Glomerular visceral epithelial cell (primary cell): ENCODE measurements at regions not wholly inside any gene's neighbourhood (a gene's known extent, or its start where the extent isn't known, plus 50 kb on each side); places are given as distances from the start of the nearest gene placed in this dataset.
A peak's percentile ranks its signal among the peaks of the same experiment; 100 is the strongest.

Source experiments
- DNase-seq: peaks from one replicate; pipeline ENCODE4 v3.0.0-alpha.2; 2016; ENCODE audit errors: extremely low spot score

DNA sequence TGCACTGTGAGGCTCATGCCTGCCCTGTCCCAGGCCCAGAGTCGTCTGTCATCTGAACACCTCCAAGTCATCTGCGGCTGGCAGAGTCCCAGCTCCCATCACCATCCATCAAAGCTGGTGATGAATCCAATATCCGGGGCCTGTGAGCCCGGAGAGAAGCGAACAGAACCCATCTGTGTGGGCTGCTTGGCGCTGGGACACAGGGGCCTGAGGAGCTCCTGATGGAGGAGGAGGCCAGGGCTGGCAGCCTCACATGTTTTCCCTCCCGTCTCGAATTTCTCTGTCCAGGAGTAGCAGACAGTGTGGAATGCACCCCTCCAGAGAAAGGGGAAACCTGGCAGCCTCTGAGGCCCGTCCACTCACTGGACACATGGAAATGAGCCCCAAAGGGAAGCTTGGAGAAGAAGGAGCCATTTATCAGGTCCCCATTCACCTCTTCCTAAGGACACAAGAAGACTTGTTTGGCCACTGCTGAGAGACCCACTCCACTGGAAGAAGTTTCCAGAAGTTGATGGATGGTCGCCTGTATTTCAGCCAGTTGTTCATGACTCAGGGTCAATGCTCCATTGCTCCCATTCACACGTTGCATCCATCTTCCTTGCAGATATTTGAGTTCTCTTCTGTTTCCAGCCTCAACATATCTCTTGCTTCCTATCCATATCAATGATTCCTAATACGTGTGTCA, 307.5 kb upstream of the SULF2 start:
- no peak for DNase-seq

DNA sequence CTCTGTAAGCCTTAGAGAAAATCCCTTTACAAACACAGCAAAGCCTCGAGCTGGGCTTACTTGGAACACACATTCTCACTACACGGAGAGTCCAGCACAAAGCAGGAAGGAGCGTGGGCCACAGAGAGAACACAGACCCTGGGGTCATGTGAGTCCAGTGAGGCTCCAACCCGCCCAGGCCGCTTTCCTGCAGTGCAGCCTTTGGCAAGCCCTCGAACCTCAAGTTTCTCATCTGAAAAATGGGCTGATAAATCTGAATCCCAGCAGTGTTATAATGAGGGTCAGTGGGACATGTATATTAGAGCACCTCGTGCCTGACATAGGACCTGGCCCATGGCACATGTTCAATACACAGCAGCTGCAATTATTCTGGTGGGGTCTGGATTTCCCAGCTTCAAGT, 305.5 kb upstream of the SULF2 start:
- DNase-seq: no peak

DNA sequence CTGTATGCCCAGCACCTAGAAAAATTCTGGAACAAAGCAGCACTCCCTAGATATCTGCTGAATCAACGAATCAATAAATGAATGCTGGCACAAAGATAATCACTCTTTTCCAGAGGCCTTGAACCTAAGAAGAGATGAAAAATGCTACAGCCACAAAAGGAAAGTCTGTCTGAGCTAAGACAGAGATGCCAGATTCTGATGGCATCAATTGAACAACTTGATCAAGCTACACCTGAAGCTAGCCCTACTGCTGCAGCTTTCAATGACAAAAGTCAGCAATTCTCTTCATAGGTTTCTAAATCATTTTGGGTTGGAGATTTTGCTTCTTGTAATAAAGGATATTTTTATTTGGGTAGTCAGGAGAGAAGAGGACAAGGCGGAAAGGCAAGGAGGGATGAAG, 305.0 kb upstream of the SULF2 start:
- DNase-seq: no peak

DNA sequence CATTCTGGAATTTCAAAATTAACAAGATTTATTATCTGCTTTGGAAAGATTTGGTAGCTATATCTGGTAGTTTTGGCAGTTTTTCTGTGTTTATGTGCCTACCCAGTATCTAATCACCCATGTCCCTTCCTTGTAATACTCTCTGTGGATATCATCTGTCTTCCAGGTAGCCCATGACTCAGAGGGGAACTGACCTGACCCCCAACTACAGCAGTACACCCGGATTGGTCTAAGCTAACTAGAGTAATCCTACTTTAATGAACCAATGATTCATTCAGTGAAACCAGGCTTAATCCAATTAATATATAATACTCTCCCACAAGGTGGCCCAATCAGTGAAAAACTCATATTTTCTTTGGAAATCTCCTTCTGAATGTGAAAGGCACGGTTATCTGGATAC, 295.3 kb upstream of the SULF2 start:
- DNase-seq: no peak

DNA sequence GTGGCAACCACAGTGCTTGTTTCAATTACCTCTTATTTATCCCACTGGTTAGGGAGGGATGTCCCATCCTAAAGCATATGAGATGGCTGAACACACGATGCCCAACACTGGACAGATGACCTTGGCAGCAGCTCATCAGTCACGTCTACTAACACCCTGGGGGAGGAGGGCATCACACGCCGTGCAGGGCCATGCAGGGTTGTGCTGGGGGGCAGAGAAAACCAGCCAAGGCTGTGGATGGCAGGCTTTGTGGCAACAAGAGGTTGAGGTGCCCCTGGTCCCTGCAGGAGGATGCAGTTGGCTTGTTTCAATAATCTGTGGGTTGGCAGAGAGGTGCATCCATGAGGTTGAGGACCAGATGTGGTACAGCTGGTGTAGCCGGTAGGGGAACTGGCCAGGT, 293.7 kb upstream of the SULF2 start:
- no peak for DNase-seq

DNA sequence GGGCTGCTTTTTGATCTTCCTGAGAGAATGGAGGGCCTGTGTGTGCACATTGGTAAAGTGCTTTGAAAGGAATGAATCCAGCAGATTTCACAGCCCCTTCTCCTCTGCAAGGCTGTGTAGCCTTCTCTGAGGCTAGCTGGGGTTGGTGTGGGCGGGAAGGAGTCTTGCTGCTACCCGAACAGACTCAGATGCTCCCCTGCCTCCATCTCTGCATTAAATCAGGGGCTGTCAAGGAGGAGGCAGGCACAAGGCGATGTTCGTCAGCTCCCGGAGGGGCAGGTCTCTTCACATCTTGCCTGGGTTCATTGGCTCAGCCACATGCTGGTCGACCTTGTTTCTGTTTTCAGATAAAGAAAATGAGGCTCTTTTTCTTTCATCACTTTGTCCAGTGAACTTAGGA, 291.5 kb upstream of the SULF2 start:
- DNase-seq: no peak

DNA sequence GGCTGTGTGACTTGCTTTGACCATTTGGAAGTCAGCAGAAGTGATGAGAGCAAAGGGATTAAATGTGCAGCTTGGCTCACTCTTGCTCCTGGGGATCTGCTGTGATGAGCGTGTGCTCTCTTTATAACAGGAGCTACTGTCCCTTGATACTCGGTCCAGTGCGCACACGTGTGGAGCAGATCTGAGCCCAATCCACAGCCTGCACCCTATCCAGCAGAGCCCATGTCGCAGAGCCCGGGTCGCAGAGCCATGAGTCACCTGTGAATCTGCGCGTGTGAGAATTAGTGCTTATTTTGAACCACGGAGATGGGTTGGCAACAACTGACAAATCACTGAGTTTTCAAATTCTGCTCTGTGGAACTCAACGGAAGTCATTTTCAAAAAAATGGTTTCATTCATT, 291.0 kb upstream of the SULF2 start:
- no peak for DNase-seq

DNA sequence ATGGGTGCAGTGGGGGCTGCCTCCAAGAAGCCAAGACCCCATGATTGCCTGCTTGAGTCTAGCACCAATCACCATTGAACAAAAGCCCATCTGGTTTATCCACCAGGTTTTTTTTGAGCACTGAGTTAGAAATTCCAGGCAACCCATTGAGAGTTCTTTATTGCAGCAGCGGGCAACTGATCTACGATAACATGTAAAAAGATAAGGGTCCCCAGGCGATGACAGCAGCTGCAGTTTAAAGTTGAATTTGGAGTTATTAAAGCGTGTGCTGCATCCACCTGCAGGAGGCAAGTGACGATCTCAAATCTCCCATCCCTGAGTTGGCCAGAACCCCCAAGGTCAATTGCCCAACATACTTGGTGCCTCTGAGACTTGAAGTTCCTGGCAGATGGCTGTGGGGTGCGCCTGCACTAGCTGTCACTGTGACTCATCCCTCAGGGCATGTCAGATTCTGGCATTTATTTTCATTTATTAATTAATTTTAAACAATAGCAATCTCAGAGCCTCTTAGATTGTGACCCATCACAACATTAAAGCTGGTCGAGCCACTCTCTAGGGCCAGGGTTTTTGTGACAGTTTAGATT, 290.4 kb upstream of the SULF2 start:
- no peak for DNase-seq

DNA sequence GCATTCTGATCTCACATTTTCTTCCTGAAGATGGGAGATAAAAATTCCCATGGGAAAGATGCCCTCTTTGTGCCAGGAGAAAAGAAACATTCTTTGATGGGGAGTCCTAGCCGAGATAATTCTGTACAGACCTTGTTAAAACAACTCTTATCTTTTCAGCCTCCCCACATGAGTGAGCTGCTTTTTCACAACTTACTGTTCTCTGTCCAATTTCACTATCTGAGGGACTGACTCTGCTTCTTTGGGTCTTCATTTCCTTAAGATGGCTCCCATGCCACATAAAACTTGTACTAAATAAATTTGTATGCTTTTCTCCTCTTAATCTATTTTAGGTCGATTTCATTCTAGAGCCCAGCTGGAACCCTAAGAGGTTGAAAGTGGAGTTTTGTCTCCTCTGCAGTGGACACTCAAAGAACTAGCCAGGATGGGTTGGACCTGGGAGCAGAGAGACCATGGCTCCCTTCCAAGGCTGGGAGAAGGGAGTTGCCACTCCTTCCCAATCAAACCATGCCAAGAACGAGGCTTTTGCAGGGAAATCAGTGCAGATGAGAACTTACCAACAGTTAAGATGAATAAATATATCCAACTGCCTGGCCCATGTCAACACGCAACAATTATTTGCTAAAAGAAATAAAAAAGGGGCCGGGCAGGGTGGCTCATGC, 285.8 kb upstream of the SULF2 start:
- no peak for DNase-seq

DNA sequence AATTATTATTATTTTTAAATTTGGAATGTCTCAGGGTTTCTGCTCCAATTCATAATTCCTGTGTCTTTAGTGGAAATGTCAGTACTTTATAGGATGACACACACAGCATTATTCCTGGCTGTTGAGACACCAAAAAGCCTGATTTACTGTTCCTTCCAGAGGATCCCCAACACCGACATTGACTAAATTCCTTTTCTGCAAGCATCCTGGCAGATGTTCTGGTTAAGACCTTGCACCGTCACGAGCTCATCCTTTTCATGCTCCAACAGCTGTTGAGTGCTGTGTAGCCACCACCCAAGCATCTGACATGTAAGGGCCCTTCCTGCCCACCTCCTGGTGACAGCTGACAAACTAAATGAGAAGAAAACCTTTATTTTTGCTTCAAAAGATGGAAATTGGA, 284.3 kb upstream of the SULF2 start:
- DNase-seq: no peak

DNA sequence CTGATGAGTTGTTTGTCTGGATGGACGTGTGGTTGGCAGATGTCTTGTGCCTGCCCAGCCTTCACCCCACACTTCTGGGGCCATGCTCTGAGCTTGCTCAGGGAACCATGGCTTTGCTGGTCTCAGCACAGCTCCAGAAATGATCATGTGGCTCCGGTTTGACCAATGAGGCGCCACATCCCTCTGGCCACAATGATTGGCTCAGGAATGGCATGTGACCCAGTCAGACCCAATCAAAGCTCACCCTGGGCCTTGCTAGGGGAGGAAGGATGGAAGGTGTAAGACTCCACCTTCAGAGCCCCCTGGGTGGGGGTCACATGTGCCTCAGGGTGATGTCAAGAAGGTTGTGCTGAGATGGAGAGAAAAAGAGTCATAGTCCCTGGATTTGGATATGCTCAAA, 281.6 kb upstream of the SULF2 start:
- DNase-seq: no peak

DNA sequence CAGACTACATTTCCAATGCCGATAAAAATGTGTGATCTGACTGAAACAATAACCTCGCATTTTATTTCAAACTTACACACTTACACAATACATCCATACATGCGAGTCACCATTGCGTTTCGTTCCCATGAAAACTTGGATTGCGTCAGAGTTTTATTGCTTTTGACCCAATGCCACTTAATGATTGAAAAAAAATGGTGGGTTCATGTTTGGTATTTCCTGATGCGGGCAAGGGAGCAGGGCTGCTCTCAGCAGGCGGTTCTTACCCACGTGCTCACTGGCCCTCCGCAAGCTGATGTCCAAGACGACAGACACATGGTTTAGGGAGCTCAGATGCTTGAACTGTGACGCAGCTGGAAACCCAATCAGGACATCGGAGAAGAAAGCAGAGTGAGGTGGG, 281.0 kb upstream of the SULF2 start:
- DNase-seq: no peak

DNA sequence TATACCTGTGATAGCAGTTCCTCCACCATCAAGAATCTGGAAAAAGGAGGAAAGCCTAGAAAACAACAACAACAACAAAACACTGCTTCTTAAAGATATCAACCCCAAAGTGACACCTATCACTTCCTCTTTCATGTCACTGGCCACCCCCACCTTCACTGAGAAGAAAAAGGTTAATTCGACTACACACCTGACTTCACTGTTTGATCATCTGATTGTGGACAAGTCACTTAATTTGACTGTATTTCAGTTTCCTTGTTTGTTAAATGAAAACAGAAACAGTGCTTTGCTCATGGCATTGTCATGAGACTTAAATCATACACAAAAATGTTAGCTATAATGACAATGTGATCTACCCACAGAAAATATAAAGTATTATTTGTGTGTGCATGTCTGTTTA, 280.6 kb upstream of the SULF2 start:
- DNase-seq: no peak

DNA sequence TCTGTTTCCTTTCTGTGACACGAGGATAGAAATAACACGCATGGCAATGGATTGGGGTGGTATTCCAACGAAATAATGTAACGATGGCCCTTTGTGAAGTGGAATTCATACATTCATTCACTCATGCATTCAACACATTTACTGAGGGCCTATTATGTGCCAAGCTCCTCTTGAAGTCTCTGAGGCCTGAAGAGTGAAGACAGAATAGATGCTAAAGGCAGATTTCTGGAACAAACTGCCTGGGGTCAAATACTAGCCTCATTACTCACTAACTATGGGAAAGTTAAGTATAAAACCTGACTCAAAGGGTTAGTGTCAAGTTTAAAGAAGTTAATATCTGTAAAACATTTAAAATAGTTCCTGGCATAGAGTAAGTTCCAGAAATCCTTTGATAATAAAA, 279.6 kb upstream of the SULF2 start:
- DNase-seq: peak; percentile 11

DNA sequence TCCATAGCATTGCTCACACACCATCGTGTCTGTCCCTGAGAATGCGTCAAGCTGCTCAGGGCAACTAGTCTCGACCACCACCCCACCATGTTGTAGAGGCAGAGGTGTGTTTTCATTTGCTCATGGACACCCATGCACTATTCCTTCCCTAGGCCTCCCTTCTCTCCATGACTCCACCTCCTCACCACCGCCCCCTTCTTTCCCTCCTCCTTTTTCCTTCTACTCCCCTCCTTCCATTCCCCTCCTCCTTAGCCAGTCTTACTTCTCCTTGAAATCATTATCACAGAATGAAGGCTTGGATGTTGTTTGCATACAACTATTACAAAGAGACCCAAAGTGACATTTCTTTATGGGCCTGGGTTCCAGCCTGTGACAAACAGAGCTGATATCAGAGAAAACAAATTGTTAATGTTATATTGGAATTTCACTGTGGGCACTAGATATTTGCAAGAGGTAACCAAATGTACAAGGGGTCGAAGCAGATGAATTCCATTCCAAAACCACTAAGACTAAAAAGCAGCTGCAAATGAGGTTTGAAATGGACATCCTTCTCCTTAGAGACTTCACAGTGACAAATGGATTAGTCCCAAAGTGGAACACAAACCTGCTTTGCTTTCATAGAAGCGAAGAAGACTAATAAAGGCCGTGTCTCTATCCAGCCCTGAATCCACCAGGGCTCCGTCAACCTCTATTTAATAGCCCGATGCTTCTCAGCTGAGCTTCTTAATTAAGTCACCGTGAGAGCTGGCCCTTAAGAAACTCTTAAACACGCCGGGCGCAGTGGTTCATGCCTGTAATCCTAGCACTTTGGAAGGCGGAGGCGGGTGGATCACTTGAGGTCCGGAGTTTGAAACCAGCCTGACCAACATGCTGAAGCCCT, 275.8 kb upstream of the SULF2 start:
- no peak for DNase-seq

DNA sequence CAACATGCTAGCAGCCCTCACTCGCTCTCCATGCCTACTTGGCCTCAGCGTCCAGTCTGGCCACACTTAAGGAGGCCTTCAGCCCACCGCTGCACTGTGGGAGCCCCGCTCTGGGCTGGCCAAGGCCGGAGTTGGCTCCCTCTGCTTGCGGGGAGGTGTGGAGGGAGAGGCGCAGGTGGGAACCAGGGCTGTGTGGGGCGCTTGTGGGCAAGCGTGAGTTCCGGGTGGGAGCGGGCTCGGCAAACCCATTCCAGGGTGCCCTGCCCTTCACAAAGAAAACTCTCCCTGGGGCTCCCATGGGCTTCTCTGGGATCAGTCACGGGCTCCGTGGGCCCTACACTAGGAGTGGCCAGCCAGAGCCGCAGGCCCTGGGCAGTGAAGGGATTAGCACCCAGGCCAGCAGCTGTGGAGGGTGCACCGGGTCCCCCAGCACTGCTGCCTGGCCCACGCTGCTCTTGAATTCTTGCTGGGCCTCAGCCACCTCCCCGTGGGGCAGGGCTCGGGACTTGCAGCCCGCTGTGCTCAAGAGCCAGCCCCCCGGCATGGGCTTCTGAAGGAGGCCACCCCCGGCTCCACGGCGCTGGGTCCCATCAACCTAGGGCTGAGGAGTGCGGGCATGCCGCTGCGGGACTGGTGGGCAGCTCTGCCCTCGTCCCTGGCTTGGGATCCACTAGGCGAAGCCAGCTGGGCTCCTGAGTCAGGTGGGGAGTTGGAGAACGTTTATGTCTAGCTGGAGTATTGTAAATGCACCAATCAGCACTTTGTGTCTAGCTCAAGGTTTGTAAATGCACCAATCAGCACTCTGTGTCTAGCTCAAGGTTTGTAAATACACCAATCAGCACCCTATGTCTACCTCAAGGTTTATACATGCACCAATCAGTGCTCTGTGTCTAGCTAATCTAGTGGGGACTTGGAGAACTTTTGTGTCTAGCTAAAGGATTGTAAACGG, 273.6 kb upstream of the SULF2 start:
- DNase-seq: no peak

DNA sequence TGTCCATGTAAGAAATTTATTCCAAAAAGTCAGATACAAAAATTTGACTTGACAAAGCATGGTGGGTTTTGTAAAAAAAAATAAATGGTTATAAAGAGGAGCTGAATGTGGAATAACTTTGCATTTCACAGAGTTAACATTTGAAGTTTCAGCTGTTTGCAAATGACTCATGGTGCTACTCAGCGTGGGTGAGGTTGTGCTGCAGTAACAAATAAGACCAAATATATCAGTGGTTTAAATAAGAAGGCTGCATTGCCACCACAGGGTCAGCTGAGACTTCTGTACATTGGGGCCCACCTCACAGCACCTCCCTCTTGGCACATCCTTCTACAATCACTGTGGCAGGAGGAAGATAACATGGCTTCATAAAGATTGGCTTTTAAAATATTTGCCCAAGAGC, 272.5 kb upstream of the SULF2 start:
- DNase-seq: no peak

DNA sequence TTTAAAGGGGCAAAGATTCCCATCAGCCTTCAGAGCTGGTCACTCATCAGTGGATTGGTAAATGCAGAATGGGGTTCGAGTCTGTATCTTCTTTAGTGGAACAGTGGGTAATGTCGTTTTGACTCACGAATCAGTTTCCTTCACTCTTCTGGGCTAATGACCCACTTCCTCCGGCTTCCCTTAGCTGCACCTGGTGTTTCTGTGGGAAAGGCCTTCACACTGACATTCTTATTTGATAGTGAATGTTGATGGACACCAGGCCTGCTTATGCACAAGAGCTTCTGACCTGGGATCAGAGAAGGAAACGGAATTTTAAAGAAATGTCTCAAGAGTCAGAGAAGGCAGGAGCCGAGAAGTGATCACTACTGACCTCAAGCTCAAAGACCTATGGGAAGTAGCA, 272.0 kb upstream of the SULF2 start:
- DNase-seq: no peak

DNA sequence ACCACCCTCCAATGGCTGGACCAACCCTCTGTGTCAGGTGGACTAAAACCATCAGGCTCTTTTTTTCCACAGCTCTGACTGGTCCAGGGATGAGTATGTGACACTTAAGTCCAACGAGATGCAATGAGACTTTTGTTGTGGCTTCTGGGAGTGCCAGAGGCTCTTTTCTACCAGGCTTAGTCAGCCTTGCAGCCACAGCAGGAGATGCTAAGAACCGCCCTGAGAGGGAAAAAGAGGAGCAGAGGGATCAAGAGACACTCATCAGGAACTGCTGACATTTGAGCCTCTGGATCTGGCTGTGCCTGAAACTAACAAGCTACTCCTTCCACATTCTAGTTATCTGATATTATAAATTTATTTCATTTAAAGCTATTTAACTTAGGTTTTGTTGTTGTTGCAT, 270.9 kb upstream of the SULF2 start:
- no peak for DNase-seq

DNA sequence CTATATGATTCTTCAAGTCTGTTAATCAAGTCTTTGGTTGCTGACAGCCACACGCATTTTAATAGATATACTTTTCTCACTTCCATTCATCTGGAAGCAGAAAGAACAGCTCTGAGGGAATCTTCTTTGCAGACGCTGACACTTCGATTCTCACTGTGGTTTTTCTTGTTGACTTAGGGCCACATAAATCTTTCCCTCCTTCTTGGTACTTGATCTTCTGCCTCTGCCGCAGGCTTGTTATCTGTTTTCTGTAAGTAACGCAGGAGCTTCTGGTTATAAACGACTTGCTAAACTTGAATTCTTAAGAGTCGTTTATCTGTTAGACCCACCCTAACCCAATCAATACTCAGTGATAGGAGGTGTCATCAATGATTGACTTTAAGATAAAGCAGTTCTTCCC, 268.8 kb upstream of the SULF2 start:
- no peak for DNase-seq

DNA sequence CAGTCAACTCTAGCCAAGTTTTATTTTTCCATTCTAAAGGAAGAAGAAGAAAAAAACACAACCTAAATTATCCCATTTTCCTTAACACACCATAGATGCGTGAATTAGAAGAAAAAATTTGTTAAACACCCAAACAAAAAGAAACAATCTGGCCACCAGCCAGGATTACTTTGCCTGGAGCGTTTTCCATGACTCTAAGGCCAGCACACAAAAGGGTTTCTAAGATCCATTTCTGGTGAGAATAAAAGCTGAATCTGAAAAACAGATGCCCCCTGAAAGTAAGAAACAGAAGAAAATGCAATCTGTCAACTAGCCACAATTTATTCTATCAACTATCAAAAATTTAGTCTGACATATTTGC, 267.2 kb upstream of the SULF2 start:
- no peak for DNase-seq
